Peyer's patch (tissue), 4 donors: ENCODE measurements at regions not wholly inside any gene's neighbourhood (a gene's known extent, or its start where the extent isn't known, plus 50 kb on each side); places are given as distances from the start of the nearest gene placed in this dataset.

ENCODE experiments used
- POLR2A ChIP-seq, 2 donors: fragments of 450-650 bp; IDR thresholded peaks; one replicate each; pipeline ENCODE4 v1.5.1; 2017; ENCODE audit warnings: antibody characterized with exemption in 2 of 2, mild to moderate bottlenecking in 2 of 2, moderate library complexity in 2 of 2
- TF ChIP-seq, protein P1 (sequence below), 6 experiments: fragments of 450-650 bp in 4 of 6; fragments of 200-600 bp in 2 of 6; sonication (generic) in 1 of 6; IDR thresholded peaks; one replicate each; pipeline ENCODE4 v1.5.1; 2017 to 2019; ENCODE audit warnings: antibody characterized with exemption in 6 of 6, mild to moderate bottlenecking in 3 of 6, moderate library complexity in 1 of 6

DNA sequence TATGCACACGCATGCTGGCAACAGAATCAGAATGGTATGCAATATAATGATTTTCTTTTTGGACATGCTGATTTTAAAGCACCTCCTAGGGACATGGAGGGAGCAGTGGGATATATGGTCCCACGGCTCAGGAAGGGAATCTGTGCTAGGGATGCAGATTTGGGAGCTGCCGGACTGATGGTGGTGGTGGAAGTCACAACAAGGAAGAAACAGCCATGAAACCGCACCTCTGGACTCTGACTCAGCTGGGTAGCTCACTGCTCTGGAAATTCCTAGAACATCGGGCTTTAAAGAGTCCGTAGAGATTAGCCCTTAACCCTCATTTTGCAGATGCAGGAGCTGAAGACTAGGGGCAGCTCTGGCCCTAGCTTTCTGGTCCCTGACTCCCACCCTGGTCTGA is 364.3 kb upstream of the KLHL29 start:
- TF ChIP-seq, protein P1, sequence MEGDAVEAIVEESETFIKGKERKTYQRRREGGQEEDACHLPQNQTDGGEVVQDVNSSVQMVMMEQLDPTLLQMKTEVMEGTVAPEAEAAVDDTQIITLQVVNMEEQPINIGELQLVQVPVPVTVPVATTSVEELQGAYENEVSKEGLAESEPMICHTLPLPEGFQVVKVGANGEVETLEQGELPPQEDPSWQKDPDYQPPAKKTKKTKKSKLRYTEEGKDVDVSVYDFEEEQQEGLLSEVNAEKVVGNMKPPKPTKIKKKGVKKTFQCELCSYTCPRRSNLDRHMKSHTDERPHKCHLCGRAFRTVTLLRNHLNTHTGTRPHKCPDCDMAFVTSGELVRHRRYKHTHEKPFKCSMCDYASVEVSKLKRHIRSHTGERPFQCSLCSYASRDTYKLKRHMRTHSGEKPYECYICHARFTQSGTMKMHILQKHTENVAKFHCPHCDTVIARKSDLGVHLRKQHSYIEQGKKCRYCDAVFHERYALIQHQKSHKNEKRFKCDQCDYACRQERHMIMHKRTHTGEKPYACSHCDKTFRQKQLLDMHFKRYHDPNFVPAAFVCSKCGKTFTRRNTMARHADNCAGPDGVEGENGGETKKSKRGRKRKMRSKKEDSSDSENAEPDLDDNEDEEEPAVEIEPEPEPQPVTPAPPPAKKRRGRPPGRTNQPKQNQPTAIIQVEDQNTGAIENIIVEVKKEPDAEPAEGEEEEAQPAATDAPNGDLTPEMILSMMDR (IDR thresholded peaks at IDR 0.05), result no peak
- no peak for TF ChIP-seq POLR2A (IDR thresholded peaks at IDR 0.05)
